ENCODE measurements at regions not wholly inside any gene's neighbourhood (a gene's known extent, or its start where the extent isn't known, plus 50 kb on each side); places are given as distances from the start of the nearest gene placed in this dataset.
A peak's percentile ranks its signal among the peaks of the same experiment; 100 is the strongest.
"Not testable (repeated sequence)": the region's sequence is repeated elsewhere in the genome, so short reads cannot be mapped to it uniquely, and the experiment has no call there.

- H3K9me3 Mint-ChIP-seq (ENCODE audit: low read depth); H3K4me1 Mint-ChIP-seq; CTCF ChIA-PET; H3K27ac Mint-ChIP-seq; H3K27me3 Mint-ChIP-seq; DNase-seq; H3K4me3 Mint-ChIP-seq; ATAC-seq; H3K36me3 Mint-ChIP-seq: not testable (repeated sequence)
These were observed 124.3 kb downstream of the PTCHD1 start for GRCh38 chrX:23458957-23459356.

- no peak overlapping the region for H3K4me3 Mint-ChIP-seq
- H3K9me3 Mint-ChIP-seq (ENCODE audit: low read depth), result peaks cover 5% of the 10 kb centered on the region
- H3K4me1 Mint-ChIP-seq, result no peaks in the 10 kb centered on the region
- H3K27ac Mint-ChIP-seq, result no peak overlapping the region
- CTCF ChIA-PET, result no interaction called here
- DNase-seq, result no peak
- no peaks in the 10 kb centered on the region for H3K27me3 Mint-ChIP-seq
- H3K36me3 Mint-ChIP-seq, result no peaks in the 10 kb centered on the region
- no peak for ATAC-seq
These were observed 130.6 kb downstream of the PTCHD1 start for GRCh38 chrX:23465105-23465791.

GRCh38 chrX:23465985-23466384 lies 131.3 kb downstream of the PTCHD1 start:
- no peaks in the 10 kb centered on the region for H3K36me3 Mint-ChIP-seq
- H3K27me3 Mint-ChIP-seq, result no peaks in the 10 kb centered on the region
- no peaks in the 10 kb centered on the region for H3K4me1 Mint-ChIP-seq
- H3K4me3 Mint-ChIP-seq, result no peak overlapping the region
- ATAC-seq (no peak), DNase-seq (no peak)
- CTCF ChIA-PET, result no interaction called here
- peaks cover 5% of the 10 kb centered on the region for H3K9me3 Mint-ChIP-seq (ENCODE audit: low read depth)
- H3K27ac Mint-ChIP-seq, result no peak overlapping the region

GRCh38 chrX:23478056-23478455 lies 143.4 kb downstream of the PTCHD1 start:
- CTCF ChIA-PET, result no interaction called here

GRCh38 chrX:23478561-23478960 lies 143.9 kb downstream of the PTCHD1 start:
- H3K4me3 Mint-ChIP-seq, result no peak overlapping the region
- H3K9me3 Mint-ChIP-seq (ENCODE audit: low read depth), result peaks cover 2% of the 10 kb centered on the region
- H3K36me3 Mint-ChIP-seq, result no peaks in the 10 kb centered on the region
- H3K4me1 Mint-ChIP-seq, result no peaks in the 10 kb centered on the region
- CTCF ChIA-PET, result no interaction called here
- ATAC-seq (no peak), DNase-seq (no peak)
- no peaks in the 10 kb centered on the region for H3K27me3 Mint-ChIP-seq
- no peak overlapping the region for H3K27ac Mint-ChIP-seq

More at GRCh38 chrX:23478056-23478455, 143.4 kb downstream of the PTCHD1 start:
- Mint-ChIP-seq H3K9me3 (ENCODE audit: low read depth) (peaks cover 2% of the 10 kb centered on the region), H3K27ac (no peak overlapping the region), H3K36me3 (no peaks in the 10 kb centered on the region), H3K27me3 (no peaks in the 10 kb centered on the region), H3K4me3 (no peak overlapping the region), H3K4me1 (no peaks in the 10 kb centered on the region)
- no peak for DNase-seq
- ATAC-seq, result no peak

- no peaks in the 10 kb centered on the region for H3K27me3 Mint-ChIP-seq
- H3K4me3 Mint-ChIP-seq, result no peak overlapping the region
- no peak for ATAC-seq
- H3K9me3 Mint-ChIP-seq (ENCODE audit: low read depth), result peaks cover 2% of the 10 kb centered on the region
- H3K36me3 Mint-ChIP-seq, result no peaks in the 10 kb centered on the region
- no peaks in the 10 kb centered on the region for H3K4me1 Mint-ChIP-seq
- CTCF ChIA-PET, result no interaction called here
- DNase-seq, result no peak
- no peak overlapping the region for H3K27ac Mint-ChIP-seq
These were observed 147.9 kb downstream of the PTCHD1 start for GRCh38 chrX:23482561-23482960.

GRCh38 chrX:23483396-23483795 lies 148.7 kb downstream of the PTCHD1 start:
- ATAC-seq, result no peak
- H3K27me3 Mint-ChIP-seq, result no peaks in the 10 kb centered on the region
- peaks cover 2% of the 10 kb centered on the region for H3K9me3 Mint-ChIP-seq (ENCODE audit: low read depth)
- no peaks in the 10 kb centered on the region for H3K36me3 Mint-ChIP-seq
- H3K27ac Mint-ChIP-seq, result no peak overlapping the region
- no peak for DNase-seq
- H3K4me3 Mint-ChIP-seq, result no peak overlapping the region
- CTCF ChIA-PET, result no interaction called here
- no peaks in the 10 kb centered on the region for H3K4me1 Mint-ChIP-seq

- H3K27me3 Mint-ChIP-seq, result no peaks in the 10 kb centered on the region
- CTCF ChIA-PET, result no interaction called here
- ATAC-seq (peak; percentile 20), DNase-seq (no peak)
- H3K4me1 Mint-ChIP-seq, result peaks cover 13% of the 10 kb centered on the region
- no peak overlapping the region for H3K4me3 Mint-ChIP-seq
- no peak overlapping the region for H3K27ac Mint-ChIP-seq
- H3K36me3 Mint-ChIP-seq, result no peaks in the 10 kb centered on the region
- H3K9me3 Mint-ChIP-seq (ENCODE audit: low read depth), result no peaks in the 10 kb centered on the region
These were observed 159.3 kb downstream of the PTCHD1 start for GRCh38 chrX:23493941-23494374.

GRCh38 chrX:23494741-23495140 lies 160.1 kb downstream of the PTCHD1 start:
- H3K27me3 Mint-ChIP-seq, result no peaks in the 10 kb centered on the region
- no peak overlapping the region for H3K4me3 Mint-ChIP-seq
- ATAC-seq (no peak), DNase-seq (no peak)
- no peaks in the 10 kb centered on the region for H3K9me3 Mint-ChIP-seq (ENCODE audit: low read depth)
- H3K4me1 Mint-ChIP-seq, result peaks cover 13% of the 10 kb centered on the region
- no peak overlapping the region for H3K27ac Mint-ChIP-seq
- CTCF ChIA-PET, result no interaction called here
- H3K36me3 Mint-ChIP-seq, result no peaks in the 10 kb centered on the region

- no peak for DNase-seq
- no peak overlapping the region for H3K4me3 Mint-ChIP-seq
- H3K4me1 Mint-ChIP-seq, result peaks cover 13% of the 10 kb centered on the region
- no peaks in the 10 kb centered on the region for H3K27me3 Mint-ChIP-seq
- H3K9me3 Mint-ChIP-seq (ENCODE audit: low read depth), result no peaks in the 10 kb centered on the region
- ATAC-seq, result no peak
- H3K27ac Mint-ChIP-seq, result no peak overlapping the region
- no peaks in the 10 kb centered on the region for H3K36me3 Mint-ChIP-seq
- CTCF ChIA-PET, result no interaction called here
These were observed 163.3 kb downstream of the PTCHD1 start for GRCh38 chrX:23497919-23498318.

- DNase-seq, result no peak
- H3K4me1 Mint-ChIP-seq, result no peaks in the 10 kb centered on the region
- no peaks in the 10 kb centered on the region for H3K36me3 Mint-ChIP-seq
- H3K27me3 Mint-ChIP-seq, result no peaks in the 10 kb centered on the region
- no peaks in the 10 kb centered on the region for H3K9me3 Mint-ChIP-seq (ENCODE audit: low read depth)
- H3K27ac Mint-ChIP-seq, result no peak overlapping the region
- no peak overlapping the region for H3K4me3 Mint-ChIP-seq
- CTCF ChIA-PET, result no interaction called here
- ATAC-seq, result no peak
These were observed 165.3 kb upstream of the PRDX4 start for GRCh38 chrX:23501974-23502373.

GRCh38 chrX:23503835-23504539 lies 163.3 kb upstream of the PRDX4 start:
- H3K4me1 Mint-ChIP-seq, result no peaks in the 10 kb centered on the region
- no peak for ATAC-seq
- H3K9me3 Mint-ChIP-seq (ENCODE audit: low read depth), result no peaks in the 10 kb centered on the region
- no peaks in the 10 kb centered on the region for H3K36me3 Mint-ChIP-seq
- CTCF ChIA-PET, result no interaction called here
- H3K4me3 Mint-ChIP-seq, result no peak overlapping the region
- DNase-seq, result no peak
- no peak overlapping the region for H3K27ac Mint-ChIP-seq
- no peaks in the 10 kb centered on the region for H3K27me3 Mint-ChIP-seq

GRCh38 chrX:23504540-23504884 lies 162.8 kb upstream of the PRDX4 start:
- CTCF ChIA-PET, result no interaction called here
- Mint-ChIP-seq H3K27me3 (no peaks in the 10 kb centered on the region), H3K36me3 (no peaks in the 10 kb centered on the region)

GRCh38 chrX:23504895-23505294 lies 162.4 kb upstream of the PRDX4 start:
- Mint-ChIP-seq H3K27ac (no peak overlapping the region), H3K27me3 (no peaks in the 10 kb centered on the region), H3K36me3 (no peaks in the 10 kb centered on the region), H3K4me3 (no peak overlapping the region), H3K4me1 (no peaks in the 10 kb centered on the region), H3K9me3 (ENCODE audit: low read depth) (no peaks in the 10 kb centered on the region)
- no peak for DNase-seq
- ATAC-seq, result no peak
- CTCF ChIA-PET, result no interaction called here

More at GRCh38 chrX:23504540-23504884, 162.8 kb upstream of the PRDX4 start:
- ATAC-seq, result no peak
- Mint-ChIP-seq H3K4me3 (no peak overlapping the region), H3K27ac (no peak overlapping the region), H3K4me1 (no peaks in the 10 kb centered on the region), H3K9me3 (ENCODE audit: low read depth) (no peaks in the 10 kb centered on the region)
- no peak for DNase-seq

Measured in activated CD8-positive, alpha-beta memory T cell treated with anti-CD3 and anti-CD28 coated beads, Interleukin-2, amount 10 ng/mL, durations not matched to agents 7 days and 5 days (primary cell).